ENCODE measurements at regions not wholly inside any gene's neighbourhood (a gene's known extent, or its start where the extent isn't known, plus 50 kb on each side); places are given as distances from the start of the nearest gene placed in this dataset.

DNA sequence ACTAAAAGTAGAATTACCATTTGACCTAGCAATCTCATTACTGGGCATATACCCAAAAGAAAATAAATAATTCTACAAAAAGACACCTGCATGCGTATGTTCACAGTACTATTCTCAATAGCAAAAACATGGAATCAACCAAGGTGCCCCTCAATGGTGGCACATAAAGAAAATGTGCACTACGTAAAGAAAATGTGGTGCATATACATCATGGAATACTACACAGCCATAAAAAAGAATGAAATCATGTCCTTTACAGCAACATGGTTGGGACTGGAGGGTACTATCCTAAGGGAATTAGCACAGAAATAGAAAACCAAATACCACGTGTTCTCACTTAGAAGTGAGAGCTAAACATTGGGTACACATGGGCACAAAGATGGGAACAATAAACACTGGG is 250.7 kb upstream of the TNP1 start:
- TF ChIP-seq, protein P1, sequence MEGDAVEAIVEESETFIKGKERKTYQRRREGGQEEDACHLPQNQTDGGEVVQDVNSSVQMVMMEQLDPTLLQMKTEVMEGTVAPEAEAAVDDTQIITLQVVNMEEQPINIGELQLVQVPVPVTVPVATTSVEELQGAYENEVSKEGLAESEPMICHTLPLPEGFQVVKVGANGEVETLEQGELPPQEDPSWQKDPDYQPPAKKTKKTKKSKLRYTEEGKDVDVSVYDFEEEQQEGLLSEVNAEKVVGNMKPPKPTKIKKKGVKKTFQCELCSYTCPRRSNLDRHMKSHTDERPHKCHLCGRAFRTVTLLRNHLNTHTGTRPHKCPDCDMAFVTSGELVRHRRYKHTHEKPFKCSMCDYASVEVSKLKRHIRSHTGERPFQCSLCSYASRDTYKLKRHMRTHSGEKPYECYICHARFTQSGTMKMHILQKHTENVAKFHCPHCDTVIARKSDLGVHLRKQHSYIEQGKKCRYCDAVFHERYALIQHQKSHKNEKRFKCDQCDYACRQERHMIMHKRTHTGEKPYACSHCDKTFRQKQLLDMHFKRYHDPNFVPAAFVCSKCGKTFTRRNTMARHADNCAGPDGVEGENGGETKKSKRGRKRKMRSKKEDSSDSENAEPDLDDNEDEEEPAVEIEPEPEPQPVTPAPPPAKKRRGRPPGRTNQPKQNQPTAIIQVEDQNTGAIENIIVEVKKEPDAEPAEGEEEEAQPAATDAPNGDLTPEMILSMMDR (conservative IDR thresholded peaks at IDR 0.05; ENCODE audit: low read length): no peak
- TF ChIP-seq EZH2phosphoT487 (IDR thresholded peaks at IDR 0.05; ENCODE audit: borderline replicate concordance, low read depth, low read length): no peak
